Liver (tissue), 3 donors: ENCODE measurements at regions not wholly inside any gene's neighbourhood (a gene's known extent, or its start where the extent isn't known, plus 50 kb on each side); places are given as distances from the start of the nearest gene placed in this dataset.

Experiments
- FOXA1 ChIP-seq: IDR thresholded peaks from 2 replicates; pipeline ENCODE4 v1.6.1; 2016; ENCODE audit warnings: antibody characterized with exemption
- GABPA ChIP-seq, 2 donors: IDR thresholded peaks in 1 of 2; conservative IDR thresholded peaks in 1 of 2; 2 replicates each; pipeline ENCODE4 v1.6.1; 2016; ENCODE audit warnings: antibody characterized with exemption in 2 of 2, mild to moderate bottlenecking in 1 of 2, moderate library complexity in 1 of 2
- JUND ChIP-seq, 2 donors: IDR thresholded peaks; 2 replicates each; pipeline ENCODE4 v1.6.1; 2016; ENCODE audit warnings: antibody characterized with exemption in 2 of 2
- MAX ChIP-seq: IDR thresholded peaks from 2 replicates; pipeline ENCODE4 v1.6.1; 2016; ENCODE audit warnings: antibody characterized with exemption
- RAD21 ChIP-seq, 2 donors: IDR thresholded peaks; 2 replicates each; pipeline ENCODE4 v1.6.1; 2016; ENCODE audit warnings: antibody characterized with exemption in 2 of 2, mild to moderate bottlenecking in 2 of 2
- REST ChIP-seq: IDR thresholded peaks from 2 replicates; pipeline ENCODE4 v1.6.1; 2016; ENCODE audit warnings: antibody characterized with exemption, mild to moderate bottlenecking
- RXRA ChIP-seq, 2 donors: IDR thresholded peaks; 2 replicates each; pipeline ENCODE4 v1.6.1; 2017 to 2018; ENCODE audit warnings: antibody characterized with exemption in 2 of 2, mild to moderate bottlenecking in 1 of 2
- YY1 ChIP-seq: IDR thresholded peaks from 2 replicates; pipeline ENCODE4 v1.6.1; 2016; ENCODE audit warnings: antibody characterized with exemption, mild to moderate bottlenecking
- ZBTB33 ChIP-seq: IDR thresholded peaks from 2 replicates; pipeline ENCODE4 v1.6.1; 2016; ENCODE audit warnings: antibody characterized with exemption
- TF ChIP-seq, protein P1 (sequence below): fragments of 150-350 bp; IDR thresholded peaks from 2 replicates; pipeline ENCODE4 v1.5.1; 2017; ENCODE audit warnings: improper control_type of control experiment, low read depth, low read length; ENCODE audit not compliant: missing input control
- TF ChIP-seq, protein P2 (sequence below): IDR thresholded peaks from 2 replicates; pipeline ENCODE4 v1.6.1; 2016; ENCODE audit warnings: antibody characterized with exemption
- donor health status: healthy.
- donor health status: healthy.

GRCh38 chr18:77818328-77818727 lies 568.7 kb downstream of the GALR1 start:
- TF ChIP-seq, protein P1, sequence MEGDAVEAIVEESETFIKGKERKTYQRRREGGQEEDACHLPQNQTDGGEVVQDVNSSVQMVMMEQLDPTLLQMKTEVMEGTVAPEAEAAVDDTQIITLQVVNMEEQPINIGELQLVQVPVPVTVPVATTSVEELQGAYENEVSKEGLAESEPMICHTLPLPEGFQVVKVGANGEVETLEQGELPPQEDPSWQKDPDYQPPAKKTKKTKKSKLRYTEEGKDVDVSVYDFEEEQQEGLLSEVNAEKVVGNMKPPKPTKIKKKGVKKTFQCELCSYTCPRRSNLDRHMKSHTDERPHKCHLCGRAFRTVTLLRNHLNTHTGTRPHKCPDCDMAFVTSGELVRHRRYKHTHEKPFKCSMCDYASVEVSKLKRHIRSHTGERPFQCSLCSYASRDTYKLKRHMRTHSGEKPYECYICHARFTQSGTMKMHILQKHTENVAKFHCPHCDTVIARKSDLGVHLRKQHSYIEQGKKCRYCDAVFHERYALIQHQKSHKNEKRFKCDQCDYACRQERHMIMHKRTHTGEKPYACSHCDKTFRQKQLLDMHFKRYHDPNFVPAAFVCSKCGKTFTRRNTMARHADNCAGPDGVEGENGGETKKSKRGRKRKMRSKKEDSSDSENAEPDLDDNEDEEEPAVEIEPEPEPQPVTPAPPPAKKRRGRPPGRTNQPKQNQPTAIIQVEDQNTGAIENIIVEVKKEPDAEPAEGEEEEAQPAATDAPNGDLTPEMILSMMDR: no peak
- no peak for TF ChIP-seq YY1
- TF ChIP-seq REST: no peak
- TF ChIP-seq GABPA (IDR thresholded peaks at IDR 0.05 in 1 of 2, conservative IDR thresholded peaks at IDR 0.05 in 1 of 2): no peak
- no peak for TF ChIP-seq RAD21 (IDR thresholded peaks at IDR 0.05)
- no peak for TF ChIP-seq MAX
- no peak for TF ChIP-seq JUND (IDR thresholded peaks at IDR 0.05)
- TF ChIP-seq FOXA1: no peak
- TF ChIP-seq, protein P2, sequence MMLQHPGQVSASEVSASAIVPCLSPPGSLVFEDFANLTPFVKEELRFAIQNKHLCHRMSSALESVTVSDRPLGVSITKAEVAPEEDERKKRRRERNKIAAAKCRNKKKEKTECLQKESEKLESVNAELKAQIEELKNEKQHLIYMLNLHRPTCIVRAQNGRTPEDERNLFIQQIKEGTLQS: no peak
- TF ChIP-seq RXRA (IDR thresholded peaks at IDR 0.05): no peak
- TF ChIP-seq ZBTB33: no peak
